HEK293T (cell line): ENCODE measurements at regions not wholly inside any gene's neighbourhood (a gene's known extent, or its start where the extent isn't known, plus 50 kb on each side); places are given as distances from the start of the nearest gene placed in this dataset.

ENCODE experiments used
- CTCF ChIA-PET: fragments of 350-600 bp; formaldehyde crosslinking; extraction: SDS; loops from one replicate; lab custom pipeline; 2021; ENCODE audit warnings: antibody characterized with exemption, inconsistent platforms; lab: Yijun Ruan, JAX
- POLR2A ChIA-PET: fragments of 350-600 bp; formaldehyde crosslinking; extraction: SDS; loops from one replicate; lab custom pipeline; 2020; ENCODE audit warnings: antibody characterized with exemption, inconsistent platforms; lab: Yijun Ruan, JAX
- DNase-seq: peaks from one replicate; pipeline ENCODE4 v3.0.0; 2012; ENCODE audit warnings: mixed read lengths; ENCODE audit errors: extremely low spot score
- ARNT ChIP-seq: fragments of 450-650 bp; IDR thresholded peaks from 2 replicates; pipeline ENCODE4 v1.6.1; 2017; ENCODE audit warnings: mild to moderate bottlenecking
- BHLHE40 ChIP-seq: fragments of 450-650 bp; IDR thresholded peaks from 2 replicates; pipeline ENCODE4 v1.6.1; 2016; ENCODE audit warnings: mild to moderate bottlenecking, moderate library complexity, borderline replicate concordance
- CTBP1 ChIP-seq: fragments of 450-650 bp; IDR thresholded peaks from 2 replicates; pipeline ENCODE4 v1.6.1; 2016; ENCODE audit warnings: borderline replicate concordance
- ELF4 ChIP-seq: fragments of 450-650 bp; IDR thresholded peaks from 2 replicates; pipeline ENCODE4 v1.6.1; 2017; ENCODE audit warnings: antibody characterized with exemption
- FOXA1 ChIP-seq: fragments of 450-650 bp; IDR thresholded peaks from 2 replicates; pipeline ENCODE4 v1.6.1; 2016; ENCODE audit warnings: mild to moderate bottlenecking
- FOXK2 ChIP-seq: fragments of 450-650 bp; IDR thresholded peaks from 2 replicates; pipeline ENCODE4 v1.6.1; 2016; ENCODE audit warnings: mild to moderate bottlenecking
- FOXM1 ChIP-seq: fragments of 450-650 bp; IDR thresholded peaks from 2 replicates; pipeline ENCODE4 v1.6.1; 2017; ENCODE audit warnings: mild to moderate bottlenecking, borderline replicate concordance
- HDGF ChIP-seq: fragments of 450-650 bp; IDR thresholded peaks from 2 replicates; pipeline ENCODE4 v1.6.1; 2017; ENCODE audit warnings: antibody characterized with exemption, borderline replicate concordance
- L3MBTL2 ChIP-seq: fragments of 450-650 bp; conservative IDR thresholded peaks from 2 replicates; pipeline ENCODE4 v1.6.1; 2016; ENCODE audit warnings: mild to moderate bottlenecking
- LEF1 ChIP-seq: fragments of 450-650 bp; IDR thresholded peaks from 2 replicates; pipeline ENCODE4 v1.6.1; 2017; ENCODE audit warnings: mild to moderate bottlenecking, borderline replicate concordance
- NFRKB ChIP-seq: fragments of 450-650 bp; IDR thresholded peaks from 2 replicates; pipeline ENCODE4 v1.6.1; 2016; ENCODE audit warnings: mild to moderate bottlenecking, moderate library complexity
- SP1 ChIP-seq: fragments of 450-650 bp; IDR thresholded peaks from 2 replicates; pipeline ENCODE4 v1.6.1; 2017
- SUZ12 ChIP-seq: fragments of 450-650 bp; IDR thresholded peaks from 2 replicates; pipeline ENCODE4 v1.6.1; 2016; ENCODE audit warnings: mild to moderate bottlenecking
- TARDBP ChIP-seq: fragments of 450-650 bp; IDR thresholded peaks from 2 replicates; pipeline ENCODE4 v1.6.1; 2016
- ZNF384 ChIP-seq: fragments of 450-650 bp; IDR thresholded peaks from 2 replicates; pipeline ENCODE4 v1.6.1; 2016
- TF ChIP-seq, protein P1 (sequence below): fragments of 450-650 bp; IDR thresholded peaks from 2 replicates; pipeline ENCODE4 v1.6.1; 2016

DNA sequence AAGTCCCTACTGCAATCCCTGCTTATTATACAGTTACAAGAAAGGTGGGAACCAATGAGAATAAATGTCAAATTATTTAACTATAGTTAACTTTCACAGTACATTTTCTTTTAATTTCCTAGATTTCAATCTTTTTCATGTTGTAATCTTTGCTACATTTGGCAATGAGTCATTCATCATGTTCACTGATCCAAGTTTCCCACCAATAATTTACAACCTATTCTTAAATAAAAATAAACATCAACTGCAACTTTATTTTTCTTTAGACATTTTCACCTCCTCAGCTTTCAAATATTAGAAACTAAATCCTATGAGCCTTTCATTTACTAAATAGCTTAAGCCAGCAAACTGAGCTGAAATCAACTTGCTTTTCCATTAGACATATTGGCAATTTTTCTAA, 541.3 kb upstream of the BTBD3 start:
- TF ChIP-seq BHLHE40 (no peak), FOXA1 (no peak), NFRKB (no peak)
- no peak for DNase-seq
- POLR2A ChIA-PET, result no interaction called here
- CTCF ChIA-PET, result no interaction called here

DNA sequence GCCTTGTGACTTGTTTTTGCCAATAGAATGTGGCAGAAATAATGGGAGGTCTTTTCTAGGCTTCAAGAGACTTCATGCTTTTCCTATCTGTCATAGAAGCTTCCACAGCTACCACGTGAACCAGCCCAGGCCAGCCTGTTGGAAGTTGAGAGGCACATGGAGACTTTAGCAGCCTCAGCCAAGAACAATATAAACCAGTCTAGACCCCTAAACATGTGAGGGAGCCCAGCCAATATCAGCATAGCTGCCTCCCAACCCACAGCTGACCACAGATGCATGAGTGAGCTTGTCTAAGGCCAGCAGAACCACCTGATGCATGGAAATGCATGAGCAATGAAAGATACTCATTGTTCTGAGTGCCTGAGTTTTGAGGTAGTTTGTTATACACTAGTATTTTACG, 540.7 kb upstream of the BTBD3 start:
- no peak for TF ChIP-seq TARDBP
- TF ChIP-seq LEF1, result no peak
- no peak for TF ChIP-seq ZNF384
- no peak for TF ChIP-seq HDGF
- TF ChIP-seq ARNT, result no peak
- TF ChIP-seq L3MBTL2, result no peak
- TF ChIP-seq CTBP1, result no peak
- no peak for TF ChIP-seq SP1
- TF ChIP-seq FOXA1, result no peak
- no peak for TF ChIP-seq SUZ12
- no peak for TF ChIP-seq BHLHE40
- TF ChIP-seq FOXM1, result no peak
- no peak for TF ChIP-seq ELF4
- TF ChIP-seq, protein P1, sequence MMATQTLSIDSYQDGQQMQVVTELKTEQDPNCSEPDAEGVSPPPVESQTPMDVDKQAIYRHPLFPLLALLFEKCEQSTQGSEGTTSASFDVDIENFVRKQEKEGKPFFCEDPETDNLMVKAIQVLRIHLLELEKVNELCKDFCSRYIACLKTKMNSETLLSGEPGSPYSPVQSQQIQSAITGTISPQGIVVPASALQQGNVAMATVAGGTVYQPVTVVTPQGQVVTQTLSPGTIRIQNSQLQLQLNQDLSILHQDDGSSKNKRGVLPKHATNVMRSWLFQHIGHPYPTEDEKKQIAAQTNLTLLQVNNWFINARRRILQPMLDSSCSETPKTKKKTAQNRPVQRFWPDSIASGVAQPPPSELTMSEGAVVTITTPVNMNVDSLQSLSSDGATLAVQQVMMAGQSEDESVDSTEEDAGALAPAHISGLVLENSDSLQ, result no peak
- TF ChIP-seq FOXK2, result no peak
- no peak for DNase-seq
- ChIA-PET CTCF (no interaction called here), POLR2A (no interaction called here)

DNA sequence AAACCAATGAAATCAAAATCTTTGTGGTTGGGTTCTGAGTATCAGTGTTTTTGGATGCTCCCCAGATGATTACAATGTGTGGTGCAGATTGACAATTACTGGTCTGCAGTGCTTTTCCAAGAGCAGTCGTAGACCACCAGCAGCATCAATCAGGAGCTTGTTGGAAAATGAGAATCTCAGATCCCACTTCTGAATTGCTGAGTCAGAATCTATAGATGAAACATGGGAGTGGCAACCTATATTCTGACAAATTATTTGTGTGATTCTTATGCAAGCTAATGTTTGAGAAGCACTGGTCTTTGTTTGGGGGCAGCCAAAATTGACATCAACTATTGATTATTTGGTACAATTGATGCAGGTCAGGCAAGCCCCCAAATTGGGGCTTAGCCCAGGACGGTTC, 539.9 kb upstream of the BTBD3 start:
- TF ChIP-seq ELF4 (no peak), SP1 (no peak), BHLHE40 (no peak), SUZ12 (no peak), L3MBTL2 (no peak), ARNT (no peak), NFRKB (no peak), CTBP1 (no peak), FOXK2 (no peak), ZNF384 (no peak), FOXM1 (no peak), LEF1 (no peak), TARDBP (no peak), FOXA1 (no peak), HDGF (no peak)
- TF ChIP-seq, protein P1, result no peak
- ChIA-PET CTCF (no interaction called here), POLR2A (no interaction called here)
- no peak for DNase-seq

DNA sequence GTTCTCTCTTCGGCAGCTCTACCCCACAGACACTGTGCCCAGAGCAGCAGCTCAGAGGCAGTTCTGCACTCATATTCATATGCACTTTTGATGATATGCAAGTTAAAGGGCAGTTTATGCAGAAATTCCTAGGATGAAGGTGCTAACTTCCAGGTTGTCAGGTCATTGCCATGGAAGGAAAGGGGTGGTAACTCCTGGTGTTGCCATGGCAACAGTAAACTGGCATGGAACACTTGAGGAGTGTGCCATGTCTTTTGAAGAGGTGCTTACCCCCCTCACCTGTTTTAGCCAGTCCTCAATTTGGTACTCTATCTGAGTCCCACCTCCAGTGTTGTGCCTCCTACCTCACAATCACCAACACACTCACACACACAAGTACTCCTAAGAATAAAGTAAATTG, 539.4 kb upstream of the BTBD3 start:
- ChIA-PET CTCF (no interaction called here), POLR2A (no interaction called here)
- TF ChIP-seq ARNT, result no peak
- TF ChIP-seq CTBP1, result no peak
- no peak for DNase-seq

DNA sequence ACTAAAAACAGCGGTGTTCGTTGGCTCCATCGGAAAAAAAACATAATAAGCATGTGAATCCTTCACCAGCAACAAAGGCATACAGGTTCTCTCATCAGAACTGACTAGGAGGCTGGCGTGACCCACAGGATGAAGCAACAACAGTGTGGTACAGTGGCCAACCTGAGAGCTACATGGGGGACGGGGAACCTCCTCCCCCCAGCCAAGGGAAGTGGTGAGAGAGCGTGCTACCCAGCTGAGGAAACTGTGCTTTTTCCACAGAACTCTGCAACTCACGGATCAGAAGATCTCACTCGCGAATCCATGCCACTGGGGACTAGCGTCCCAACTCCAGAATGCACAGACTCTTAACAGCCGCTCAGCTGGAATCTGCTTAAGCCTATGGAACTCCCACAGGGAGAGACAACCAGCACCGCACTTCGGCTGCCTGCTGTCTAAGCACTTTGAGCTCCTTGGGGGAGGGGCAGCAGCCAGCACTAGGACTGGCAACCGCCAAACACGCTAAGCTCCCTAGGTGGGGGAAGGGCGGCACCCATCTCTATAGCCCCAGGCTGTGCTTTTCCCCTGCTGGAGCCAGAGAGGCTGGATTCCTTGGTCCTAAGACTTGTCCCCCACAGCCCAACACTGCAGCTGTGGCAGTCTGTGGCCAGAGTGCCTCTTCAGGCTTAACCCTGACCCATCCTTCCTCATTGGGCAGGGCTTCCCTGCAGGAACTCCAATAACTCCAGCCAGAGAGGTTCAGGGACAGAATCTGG, 538.3 kb upstream of the BTBD3 start:
- POLR2A ChIA-PET, result interaction anchor here (0.6 kb wide), 2 partner anchors 8 to 75 kb away, joined by 3 read pairs; no protein-coding TSS in a partner anchor
- peak; percentile 20 for DNase-seq
- CTCF ChIA-PET, result no interaction called here
- TF ChIP-seq SP1, result no peak
- no peak for TF ChIP-seq L3MBTL2
- TF ChIP-seq BHLHE40, result no peak
- no peak for TF ChIP-seq LEF1
- no peak for TF ChIP-seq ZNF384
- no peak for TF ChIP-seq SUZ12
- no peak for TF ChIP-seq FOXM1
- no peak for TF ChIP-seq ARNT
- TF ChIP-seq TARDBP, result no peak
- TF ChIP-seq HDGF, result no peak
- TF ChIP-seq ELF4, result no peak
- no peak for TF ChIP-seq FOXA1
- no peak for TF ChIP-seq CTBP1
- TF ChIP-seq FOXK2, result no peak
- TF ChIP-seq, protein P1, result no peak
- no peak for TF ChIP-seq NFRKB

DNA sequence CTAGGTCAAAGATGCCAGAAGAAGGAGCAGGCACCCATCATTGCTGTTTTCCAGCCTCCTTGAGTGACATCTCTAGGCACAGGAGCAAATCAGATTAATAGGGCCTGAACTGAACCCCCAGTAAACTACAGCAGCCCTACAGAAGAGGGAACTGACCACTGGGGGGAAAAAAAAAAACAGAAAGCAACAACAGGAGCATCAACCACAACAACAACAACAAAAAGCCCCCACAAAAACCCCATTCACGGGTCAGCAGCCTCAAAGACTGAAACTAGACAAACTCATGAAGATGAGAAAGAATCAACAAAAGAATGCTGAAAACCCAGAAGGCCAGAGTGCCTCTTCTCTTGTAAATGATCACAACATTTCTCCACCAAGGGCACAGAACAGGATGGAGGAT, 537.4 kb upstream of the BTBD3 start:
- CTCF ChIA-PET, result no interaction called here
- TF ChIP-seq SUZ12 (no peak), HDGF (no peak), TARDBP (no peak), BHLHE40 (no peak), SP1 (no peak), CTBP1 (no peak), FOXA1 (no peak), ELF4 (no peak), ARNT (no peak), NFRKB (no peak), LEF1 (no peak), L3MBTL2 (no peak), ZNF384 (no peak), FOXK2 (no peak)
- TF ChIP-seq, protein P1, result no peak
- DNase-seq, result no peak
- POLR2A ChIA-PET, result no interaction called here
